ENCODE measurements at regions not wholly inside any gene's neighbourhood (a gene's known extent, or its start where the extent isn't known, plus 50 kb on each side); places are given as distances from the start of the nearest gene placed in this dataset.

DNA sequence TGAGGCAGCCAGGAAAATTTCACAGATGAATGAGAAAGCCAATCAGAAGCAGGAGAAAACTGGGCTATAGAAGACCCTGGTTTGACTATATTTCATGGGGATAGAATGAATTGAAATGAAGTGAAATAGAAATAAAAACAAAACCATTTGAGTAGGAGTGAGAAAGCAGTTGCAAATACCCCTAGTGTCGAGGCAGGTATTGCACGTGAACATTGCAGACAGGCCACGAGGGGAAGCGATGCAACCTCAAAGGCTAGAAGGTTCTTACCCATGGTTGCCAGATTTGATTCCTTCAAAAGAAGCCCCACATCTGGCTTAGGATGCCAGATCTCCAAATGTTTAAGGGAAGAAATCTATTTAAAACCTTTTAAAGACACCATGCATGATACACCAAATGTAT is 648.9 kb downstream of the VRK1 start:
- no peak for TF ChIP-seq POLR2A (IDR thresholded peaks at IDR 0.05)
- TF ChIP-seq, protein P1, sequence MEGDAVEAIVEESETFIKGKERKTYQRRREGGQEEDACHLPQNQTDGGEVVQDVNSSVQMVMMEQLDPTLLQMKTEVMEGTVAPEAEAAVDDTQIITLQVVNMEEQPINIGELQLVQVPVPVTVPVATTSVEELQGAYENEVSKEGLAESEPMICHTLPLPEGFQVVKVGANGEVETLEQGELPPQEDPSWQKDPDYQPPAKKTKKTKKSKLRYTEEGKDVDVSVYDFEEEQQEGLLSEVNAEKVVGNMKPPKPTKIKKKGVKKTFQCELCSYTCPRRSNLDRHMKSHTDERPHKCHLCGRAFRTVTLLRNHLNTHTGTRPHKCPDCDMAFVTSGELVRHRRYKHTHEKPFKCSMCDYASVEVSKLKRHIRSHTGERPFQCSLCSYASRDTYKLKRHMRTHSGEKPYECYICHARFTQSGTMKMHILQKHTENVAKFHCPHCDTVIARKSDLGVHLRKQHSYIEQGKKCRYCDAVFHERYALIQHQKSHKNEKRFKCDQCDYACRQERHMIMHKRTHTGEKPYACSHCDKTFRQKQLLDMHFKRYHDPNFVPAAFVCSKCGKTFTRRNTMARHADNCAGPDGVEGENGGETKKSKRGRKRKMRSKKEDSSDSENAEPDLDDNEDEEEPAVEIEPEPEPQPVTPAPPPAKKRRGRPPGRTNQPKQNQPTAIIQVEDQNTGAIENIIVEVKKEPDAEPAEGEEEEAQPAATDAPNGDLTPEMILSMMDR (IDR thresholded peaks at IDR 0.05) = no peak
- TF ChIP-seq POLR2AphosphoS5 (IDR thresholded peaks at IDR 0.05) = no peak
- no peak for TF ChIP-seq EP300 (IDR thresholded peaks at IDR 0.05)
- Histone ChIP-seq H3K27ac (no peak overlapping the region), H3K36me3 (no peaks in the 10 kb centered on the region), H3K9me3 (no peaks in the 10 kb centered on the region), H3K4me3 (no peak overlapping the region), H3K4me1 (no peaks in the 10 kb centered on the region), H3K27me3 (no peaks in the 10 kb centered on the region)
- 100% methylated on average over 1 of the region's 4 CpGs; no CpG with 5 or more reads in 1 of the 2 donors for WGBS, 2 donors (ENCODE audit: low coverage in 1 of 2)
- ATAC-seq = no peak

DNA sequence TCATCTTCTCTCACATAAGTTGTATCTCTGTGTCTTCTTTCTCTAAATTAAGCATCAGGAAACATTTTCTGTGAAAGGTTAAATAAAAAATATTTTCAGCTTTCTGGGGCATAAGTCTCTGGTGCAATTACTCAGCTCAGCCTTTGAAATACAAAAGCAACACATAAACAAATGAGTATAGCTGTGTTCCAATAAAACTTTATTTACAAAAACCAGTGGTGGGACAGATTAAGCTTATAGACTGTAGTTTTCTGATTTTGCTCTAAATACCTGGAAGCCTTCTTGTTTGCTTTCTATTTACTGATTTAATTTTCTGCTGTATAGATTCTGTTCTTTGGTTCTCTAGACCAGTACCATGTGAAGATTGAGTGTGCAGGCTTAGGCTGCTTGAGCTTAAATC is 655.1 kb downstream of the VRK1 start:
- Histone ChIP-seq H3K36me3 (no peaks in the 10 kb centered on the region), H3K4me3 (no peak overlapping the region), H3K4me1 (no peaks in the 10 kb centered on the region), H3K27ac (no peak overlapping the region), H3K27me3 (peaks cover 28% of the 10 kb centered on the region), H3K9me3 (no peaks in the 10 kb centered on the region)
- TF ChIP-seq, protein P1 (IDR thresholded peaks at IDR 0.05) = no peak
- TF ChIP-seq EP300 (IDR thresholded peaks at IDR 0.05) (no peak), POLR2AphosphoS5 (IDR thresholded peaks at IDR 0.05) (no peak), POLR2A (IDR thresholded peaks at IDR 0.05) (no peak)
- no peak for ATAC-seq

DNA sequence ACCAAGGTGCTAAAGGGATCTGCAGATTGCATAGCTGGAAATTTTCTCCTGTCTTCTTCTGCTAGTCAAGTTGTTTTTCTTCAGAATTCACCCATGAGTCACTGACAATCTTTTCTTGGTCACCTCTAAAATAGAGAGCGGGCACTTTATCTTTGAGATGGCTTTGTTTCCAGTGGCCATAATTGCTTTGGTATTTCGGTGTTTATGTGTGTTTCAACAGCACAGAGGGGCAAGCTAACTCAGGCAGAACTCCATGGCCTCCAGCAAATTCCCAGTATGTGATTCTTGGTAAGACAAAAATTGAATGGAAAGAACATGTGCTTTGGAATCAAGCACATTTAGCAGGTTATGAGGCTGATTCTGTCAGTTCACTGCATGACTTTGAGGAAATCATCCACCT is 656.8 kb downstream of the VRK1 start:
- H3K36me3 ChIP-seq = no peaks in the 10 kb centered on the region
- no peaks in the 10 kb centered on the region for H3K9me3 ChIP-seq
- ATAC-seq = no peak

DNA sequence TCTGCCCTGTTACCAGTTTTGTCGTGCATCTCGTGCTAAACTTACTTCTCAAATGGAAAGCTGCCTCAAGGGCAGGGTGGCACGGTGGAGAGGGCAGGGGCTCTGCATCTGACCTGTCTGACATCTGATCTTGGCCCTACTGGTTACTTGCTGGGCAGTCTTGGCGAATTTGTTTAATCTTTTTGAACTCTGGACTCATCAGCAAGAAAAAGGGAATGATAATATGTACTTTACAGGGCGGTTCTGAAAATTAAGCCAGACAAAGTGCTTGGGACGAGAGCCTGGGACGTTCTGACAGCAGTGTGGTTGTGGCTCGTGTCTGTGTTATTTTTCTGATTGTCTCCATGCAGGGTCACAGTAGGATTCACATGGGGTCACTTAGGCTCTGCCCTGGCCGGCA is 659.3 kb downstream of the VRK1 start:
- TF ChIP-seq, protein P1 (IDR thresholded peaks at IDR 0.05) = no peak
- TF ChIP-seq POLR2AphosphoS5 (IDR thresholded peaks at IDR 0.05) (no peak), EP300 (IDR thresholded peaks at IDR 0.05) (no peak), POLR2A (IDR thresholded peaks at IDR 0.05) (no peak)
- Histone ChIP-seq H3K4me1 (no peaks in the 10 kb centered on the region), H3K36me3 (no peaks in the 10 kb centered on the region), H3K27ac (no peak overlapping the region), H3K27me3 (peaks cover 53% of the 10 kb centered on the region), H3K9me3 (no peaks in the 10 kb centered on the region), H3K4me3 (no peak overlapping the region)
- 77 to 82% methylated on average over 4 to 8 of the region's 9 CpGs for WGBS, 2 donors (ENCODE audit: low coverage in 1 of 2)
- no peak for ATAC-seq

More for the DNA sequence above, 656.8 kb downstream of the VRK1 start:
- TF ChIP-seq, protein P1 (IDR thresholded peaks at IDR 0.05) = no peak
- TF ChIP-seq POLR2AphosphoS5 (IDR thresholded peaks at IDR 0.05) (no peak), POLR2A (IDR thresholded peaks at IDR 0.05) (no peak), EP300 (IDR thresholded peaks at IDR 0.05) (no peak)
- H3K4me3 ChIP-seq = no peak overlapping the region
- H3K4me1 ChIP-seq = no peaks in the 10 kb centered on the region
- peaks cover 45% of the 10 kb centered on the region for H3K27me3 ChIP-seq
- 79 to 90% methylated on average over 1 to 2 of the region's 2 CpGs for WGBS, 2 donors (ENCODE audit: low coverage in 1 of 2)
- no peak overlapping the region for H3K27ac ChIP-seq

DNA sequence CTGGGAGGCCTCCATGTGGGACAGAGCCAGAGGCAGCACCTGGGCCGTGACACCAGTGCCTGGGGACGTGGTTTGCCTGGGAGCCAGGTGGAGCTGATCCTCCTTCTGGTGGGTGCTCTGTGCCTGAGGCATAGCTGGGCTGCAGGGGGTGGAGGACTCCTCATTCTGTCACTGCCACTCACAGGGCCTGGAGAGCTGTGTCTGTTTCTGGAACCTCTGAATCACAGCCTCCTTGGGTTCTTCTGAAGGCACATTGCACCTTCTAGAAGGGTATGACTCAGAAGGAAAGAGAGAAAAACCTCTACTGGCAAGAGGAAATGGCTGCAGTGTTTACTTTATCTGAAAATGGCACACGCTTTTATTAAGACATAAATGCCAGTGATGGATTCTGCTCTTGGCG is 659.8 kb downstream of the VRK1 start:
- TF ChIP-seq, protein P1 (IDR thresholded peaks at IDR 0.05) = no peak
- TF ChIP-seq EP300 (IDR thresholded peaks at IDR 0.05) (no peak), POLR2AphosphoS5 (IDR thresholded peaks at IDR 0.05) (no peak), POLR2A (IDR thresholded peaks at IDR 0.05) (no peak)
- H3K36me3 ChIP-seq = no peaks in the 10 kb centered on the region
- ATAC-seq = no peak
- H3K4me1 ChIP-seq = no peaks in the 10 kb centered on the region
- peaks cover 53% of the 10 kb centered on the region for H3K27me3 ChIP-seq
- 21 to 33% methylated on average over 1 to 2 of the region's 4 CpGs for WGBS, 2 donors (ENCODE audit: low coverage in 1 of 2)
- H3K9me3 ChIP-seq = peaks cover 0 to 5% (median 0%) of the 10 kb centered on the region in 3 donors
- H3K4me3 ChIP-seq = no peak overlapping the region
- H3K27ac ChIP-seq = no peak overlapping the region
